ENCODE measurements at regions not wholly inside any gene's neighbourhood (a gene's known extent, or its start where the extent isn't known, plus 50 kb on each side); places are given as distances from the start of the nearest gene placed in this dataset.

GRCh38 chr6:79431537-79431933, 105.7 kb downstream of the LCA5 start:
- Mint-ChIP-seq H3K27me3 (no peaks in the 10 kb centered on the region), H3K4me1 (no peaks in the 10 kb centered on the region), H3K9me3 (no peaks in the 10 kb centered on the region), H3K4me3 (no peak overlapping the region), H3K36me3 (no peaks in the 10 kb centered on the region), H3K27ac (peak overlapping the region; percentile 65)
- DNase-seq (ENCODE audit: low spot score in 2 of 2) (no peak), ATAC-seq (ENCODE audit: low read depth) (no peak)

GRCh38 chr6:79430913-79431536, 106.2 kb downstream of the LCA5 start:
- Mint-ChIP-seq H3K4me1 (no peaks in the 10 kb centered on the region), H3K4me3 (no peak overlapping the region), H3K27ac (no peak overlapping the region), H3K27me3 (no peaks in the 10 kb centered on the region), H3K9me3 (no peaks in the 10 kb centered on the region), H3K36me3 (no peaks in the 10 kb centered on the region)
- ATAC-seq (ENCODE audit: low read depth) = no peak
- no peak for DNase-seq (ENCODE audit: low spot score in 2 of 2)

GRCh38 chr6:79427721-79428120, 109.5 kb downstream of the LCA5 start:
- H3K4me3 Mint-ChIP-seq = no peak overlapping the region
- DNase-seq (ENCODE audit: low spot score in 2 of 2) (no peak), ATAC-seq (ENCODE audit: low read depth) (no peak)
- no peaks in the 10 kb centered on the region for H3K4me1 Mint-ChIP-seq
- peaks cover 1% of the 10 kb centered on the region for H3K27me3 Mint-ChIP-seq
- no peaks in the 10 kb centered on the region for H3K9me3 Mint-ChIP-seq
- H3K36me3 Mint-ChIP-seq = no peaks in the 10 kb centered on the region
- H3K27ac Mint-ChIP-seq = no peak overlapping the region

GRCh38 chr6:79426625-79427278, 110.5 kb downstream of the LCA5 start:
- Mint-ChIP-seq H3K4me3 (no peak overlapping the region), H3K4me1 (no peaks in the 10 kb centered on the region), H3K9me3 (no peaks in the 10 kb centered on the region), H3K36me3 (no peaks in the 10 kb centered on the region), H3K27me3 (peaks cover 1% of the 10 kb centered on the region), H3K27ac (no peak overlapping the region)
- DNase-seq (ENCODE audit: low spot score in 2 of 2) (no peak), ATAC-seq (ENCODE audit: low read depth) (no peak)

- no peaks in the 10 kb centered on the region for H3K4me1 Mint-ChIP-seq
- ATAC-seq (ENCODE audit: low read depth) (no peak), DNase-seq (ENCODE audit: low spot score in 2 of 2) (no peak)
- H3K9me3 Mint-ChIP-seq = no peaks in the 10 kb centered on the region
- H3K27me3 Mint-ChIP-seq = peaks cover 1% of the 10 kb centered on the region
- H3K4me3 Mint-ChIP-seq = no peak overlapping the region
- no peaks in the 10 kb centered on the region for H3K36me3 Mint-ChIP-seq
- no peak overlapping the region for H3K27ac Mint-ChIP-seq
Observed at GRCh38 chr6:79425589-79426311, 111.5 kb downstream of the LCA5 start.

GRCh38 chr6:79423216-79423615, 114.0 kb downstream of the LCA5 start:
- H3K4me3 Mint-ChIP-seq = no peak overlapping the region
- no peaks in the 10 kb centered on the region for H3K4me1 Mint-ChIP-seq
- peaks cover 1% of the 10 kb centered on the region for H3K27me3 Mint-ChIP-seq
- DNase-seq (ENCODE audit: low spot score in 2 of 2) (no peak), ATAC-seq (ENCODE audit: low read depth) (no peak)
- H3K9me3 Mint-ChIP-seq = no peaks in the 10 kb centered on the region
- no peak overlapping the region for H3K27ac Mint-ChIP-seq
- H3K36me3 Mint-ChIP-seq = no peaks in the 10 kb centered on the region

GRCh38 chr6:79422666-79423065, 114.6 kb downstream of the LCA5 start:
- no peaks in the 10 kb centered on the region for H3K4me1 Mint-ChIP-seq
- H3K27ac Mint-ChIP-seq = no peak overlapping the region
- DNase-seq (ENCODE audit: low spot score in 2 of 2) (no peak), ATAC-seq (ENCODE audit: low read depth) (no peak)
- H3K9me3 Mint-ChIP-seq = no peaks in the 10 kb centered on the region
- H3K4me3 Mint-ChIP-seq = no peak overlapping the region
- H3K27me3 Mint-ChIP-seq = peaks cover 1% of the 10 kb centered on the region
- H3K36me3 Mint-ChIP-seq = no peaks in the 10 kb centered on the region

GRCh38 chr6:79421707-79422484, 115.3 kb downstream of the LCA5 start:
- no peak for ATAC-seq (ENCODE audit: low read depth)
- no peaks in the 10 kb centered on the region for H3K36me3 Mint-ChIP-seq

GRCh38 chr6:79421001-79421411, 116.2 kb downstream of the LCA5 start:
- H3K27ac Mint-ChIP-seq = no peak overlapping the region
- no peak overlapping the region for H3K4me3 Mint-ChIP-seq
- ATAC-seq (ENCODE audit: low read depth) (no peak), DNase-seq (ENCODE audit: low spot score in 2 of 2) (no peak)
- no peaks in the 10 kb centered on the region for H3K36me3 Mint-ChIP-seq
- peaks cover 1% of the 10 kb centered on the region for H3K27me3 Mint-ChIP-seq
- H3K9me3 Mint-ChIP-seq = no peaks in the 10 kb centered on the region
- no peaks in the 10 kb centered on the region for H3K4me1 Mint-ChIP-seq

More at GRCh38 chr6:79421707-79422484, 115.3 kb downstream of the LCA5 start:
- Mint-ChIP-seq H3K27me3 (peaks cover 1% of the 10 kb centered on the region), H3K4me1 (no peaks in the 10 kb centered on the region), H3K4me3 (no peak overlapping the region), H3K9me3 (no peaks in the 10 kb centered on the region), H3K27ac (no peak overlapping the region)
- no peak for DNase-seq (ENCODE audit: low spot score in 2 of 2)

- no peaks in the 10 kb centered on the region for H3K9me3 Mint-ChIP-seq
- ATAC-seq (ENCODE audit: low read depth) (no peak), DNase-seq (ENCODE audit: low spot score in 2 of 2) (no peak)
- no peaks in the 10 kb centered on the region for H3K36me3 Mint-ChIP-seq
- H3K27me3 Mint-ChIP-seq = no peaks in the 10 kb centered on the region
- H3K4me1 Mint-ChIP-seq = no peaks in the 10 kb centered on the region
- no peak overlapping the region for H3K4me3 Mint-ChIP-seq
- H3K27ac Mint-ChIP-seq = no peak overlapping the region
Observed at GRCh38 chr6:79420054-79420453, 117.2 kb downstream of the LCA5 start.

GRCh38 chr6:79416931-79417330, 120.3 kb downstream of the LCA5 start:
- DNase-seq (ENCODE audit: low spot score in 2 of 2) (no peak), ATAC-seq (ENCODE audit: low read depth) (no peak)
- no peaks in the 10 kb centered on the region for H3K9me3 Mint-ChIP-seq
- no peak overlapping the region for H3K4me3 Mint-ChIP-seq
- no peaks in the 10 kb centered on the region for H3K27me3 Mint-ChIP-seq
- no peaks in the 10 kb centered on the region for H3K4me1 Mint-ChIP-seq
- H3K27ac Mint-ChIP-seq = no peak overlapping the region
- no peaks in the 10 kb centered on the region for H3K36me3 Mint-ChIP-seq

GRCh38 chr6:79413562-79414002, 123.6 kb downstream of the LCA5 start:
- Mint-ChIP-seq H3K36me3 (no peaks in the 10 kb centered on the region), H3K4me1 (no peaks in the 10 kb centered on the region), H3K27ac (no peak overlapping the region), H3K4me3 (no peak overlapping the region), H3K27me3 (no peaks in the 10 kb centered on the region), H3K9me3 (no peaks in the 10 kb centered on the region)
- DNase-seq (ENCODE audit: low spot score in 2 of 2) (no peak), ATAC-seq (ENCODE audit: low read depth) (no peak)

- no peak overlapping the region for H3K4me3 Mint-ChIP-seq
- ATAC-seq (ENCODE audit: low read depth) (no peak), DNase-seq (ENCODE audit: low spot score in 2 of 2) (no peak)
- H3K27ac Mint-ChIP-seq = no peak overlapping the region
- H3K9me3 Mint-ChIP-seq = no peaks in the 10 kb centered on the region
- no peaks in the 10 kb centered on the region for H3K36me3 Mint-ChIP-seq
- no peaks in the 10 kb centered on the region for H3K4me1 Mint-ChIP-seq
- H3K27me3 Mint-ChIP-seq = no peaks in the 10 kb centered on the region
Observed at GRCh38 chr6:79410806-79411205, 126.4 kb downstream of the LCA5 start.

All from memory B cell (primary cell).